HEK293T (cell line): ENCODE measurements at regions not wholly inside any gene's neighbourhood (a gene's known extent, or its start where the extent isn't known, plus 50 kb on each side); places are given as distances from the start of the nearest gene placed in this dataset.

Experiments
- BHLHE40 ChIP-seq: fragments of 450-650 bp; IDR thresholded peaks from 2 replicates; pipeline ENCODE4 v1.6.1; 2016; ENCODE audit warnings: mild to moderate bottlenecking, moderate library complexity, borderline replicate concordance
- ELF4 ChIP-seq: fragments of 450-650 bp; IDR thresholded peaks from 2 replicates; pipeline ENCODE4 v1.6.1; 2017; ENCODE audit warnings: antibody characterized with exemption
- FOXA1 ChIP-seq: fragments of 450-650 bp; IDR thresholded peaks from 2 replicates; pipeline ENCODE4 v1.6.1; 2016; ENCODE audit warnings: mild to moderate bottlenecking
- FOXK2 ChIP-seq: fragments of 450-650 bp; IDR thresholded peaks from 2 replicates; pipeline ENCODE4 v1.6.1; 2016; ENCODE audit warnings: mild to moderate bottlenecking
- FOXM1 ChIP-seq: fragments of 450-650 bp; IDR thresholded peaks from 2 replicates; pipeline ENCODE4 v1.6.1; 2017; ENCODE audit warnings: mild to moderate bottlenecking, borderline replicate concordance
- HDGF ChIP-seq: fragments of 450-650 bp; IDR thresholded peaks from 2 replicates; pipeline ENCODE4 v1.6.1; 2017; ENCODE audit warnings: antibody characterized with exemption, borderline replicate concordance
- L3MBTL2 ChIP-seq: fragments of 450-650 bp; conservative IDR thresholded peaks from 2 replicates; pipeline ENCODE4 v1.6.1; 2016; ENCODE audit warnings: mild to moderate bottlenecking
- NFRKB ChIP-seq: fragments of 450-650 bp; IDR thresholded peaks from 2 replicates; pipeline ENCODE4 v1.6.1; 2016; ENCODE audit warnings: mild to moderate bottlenecking, moderate library complexity
- SP1 ChIP-seq: fragments of 450-650 bp; IDR thresholded peaks from 2 replicates; pipeline ENCODE4 v1.6.1; 2017
- TARDBP ChIP-seq: fragments of 450-650 bp; IDR thresholded peaks from 2 replicates; pipeline ENCODE4 v1.6.1; 2016
- ZNF384 ChIP-seq: fragments of 450-650 bp; IDR thresholded peaks from 2 replicates; pipeline ENCODE4 v1.6.1; 2016

DNA sequence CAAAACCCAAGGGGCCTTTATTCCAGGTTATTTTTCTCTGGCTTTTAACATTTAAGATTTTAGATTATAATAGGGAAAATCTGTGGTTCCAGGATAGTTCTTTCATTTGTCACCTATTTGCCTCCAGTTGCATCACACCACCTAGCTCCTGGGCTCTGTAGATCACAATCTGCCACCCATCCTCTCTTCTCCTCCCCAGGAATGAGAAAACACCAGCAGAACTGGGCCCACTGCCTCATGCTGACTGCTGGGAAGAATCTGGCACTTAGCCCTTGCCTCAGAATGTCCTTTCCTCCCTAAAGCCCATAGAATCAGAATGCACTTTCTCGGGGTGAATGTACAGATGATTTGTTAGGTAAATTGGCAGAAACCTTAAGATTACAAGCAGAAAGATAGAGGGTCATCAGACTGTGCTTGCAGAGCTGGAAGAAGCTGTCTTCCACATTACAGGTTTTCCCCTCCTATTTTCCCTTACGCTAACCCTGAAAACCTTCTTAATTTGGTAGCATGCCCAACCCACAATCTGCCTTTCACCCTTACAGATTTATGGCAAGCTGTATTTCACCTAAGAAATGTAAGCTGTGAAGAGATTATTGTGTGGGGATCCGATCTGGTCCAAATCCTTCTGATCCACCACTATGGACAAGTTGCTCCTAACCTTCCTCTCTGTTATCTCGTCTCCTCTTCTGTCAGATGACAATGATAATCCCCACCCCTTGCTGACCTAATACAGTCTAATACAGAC, 72.6 kb downstream of the LRRC30 start:
- TF ChIP-seq HDGF (no peak), FOXA1 (no peak), ELF4 (no peak), FOXM1 (no peak), NFRKB (no peak), SP1 (no peak), FOXK2 (no peak), BHLHE40 (no peak), L3MBTL2 (no peak), TARDBP (no peak), ZNF384 (no peak)
